ENCODE measurements at regions not wholly inside any gene's neighbourhood (a gene's known extent, or its start where the extent isn't known, plus 50 kb on each side); places are given as distances from the start of the nearest gene placed in this dataset.

DNA sequence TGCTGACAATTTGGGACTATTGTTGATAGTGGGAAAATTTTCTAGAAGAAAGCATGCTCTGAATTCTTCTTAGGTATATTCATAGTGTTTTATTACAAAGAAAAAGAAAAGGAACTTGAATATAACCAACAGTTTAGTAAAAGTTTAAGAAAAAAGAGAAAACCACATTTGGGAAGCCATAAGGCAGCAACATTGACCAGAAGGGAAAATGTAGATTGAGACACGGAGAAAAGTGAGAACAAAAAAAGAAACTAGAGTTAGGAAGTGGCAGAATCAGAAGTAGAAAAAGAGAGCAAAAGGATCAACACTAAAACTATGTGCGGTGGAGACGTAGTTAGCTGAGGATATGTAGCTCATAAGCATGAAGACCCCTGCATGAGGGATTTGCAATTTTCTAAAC is 1398.2 kb downstream of the LRRC4C start (continued):
- TF ChIP-seq ZNF30 (CRISPR knock-in tag; IDR thresholded peaks at IDR 0.05) (no peak), KLF13 (CRISPR knock-in tag; IDR thresholded peaks at IDR 0.05) (no peak)

DNA sequence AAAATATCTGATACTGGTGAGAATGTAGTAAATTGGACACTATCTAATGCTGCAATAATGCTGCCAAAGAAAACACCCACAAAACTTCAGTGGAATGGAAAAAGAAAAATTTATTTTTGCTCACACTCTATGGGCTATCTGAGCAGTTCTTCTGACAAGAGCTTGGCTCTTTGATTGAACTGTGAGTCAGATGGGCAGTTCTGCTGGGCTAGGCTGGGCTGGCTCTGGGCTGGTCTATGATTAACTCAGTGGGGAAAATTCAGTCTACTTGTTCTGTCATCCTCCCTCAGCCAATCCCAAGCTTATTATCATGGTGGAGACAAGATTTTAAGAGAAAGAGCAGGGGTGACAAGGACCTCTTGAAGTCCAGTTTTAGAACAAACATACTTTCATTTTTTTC is 1404.8 kb downstream of the LRRC4C start:
- TF ChIP-seq ZNF678 (CRISPR knock-in tag; IDR thresholded peaks at IDR 0.05): no peak
- no peak for TF ChIP-seq ELK4 (CRISPR knock-in tag; IDR thresholded peaks at IDR 0.05; ENCODE audit: borderline replicate concordance)
- TF ChIP-seq ZNF589 (CRISPR knock-in tag; conservative IDR thresholded peaks at IDR 0.05): no peak
- in situ Hi-C loops (cut with HindIII; ENCODE audit: extremely low pct_ligation_motif_present, low pct_unique_long_range_greater_than_20kb) (no loop called here), intact Hi-C loops (cut with micrococcal nuclease; ENCODE audit: unreplicated experiment) (no loop called here)
- Histone ChIP-seq H3K27ac (ENCODE audit: extremely low read length, insufficient read depth, low read length) (no peak overlapping the region), H3K79me2 (ENCODE audit: insufficient read depth, low read length) (no peaks in the 10 kb centered on the region), H4K20me1 (ENCODE audit: insufficient read depth, low read length) (no peaks in the 10 kb centered on the region), H3K4me3 (replicated peaks in 1 of 3; ENCODE audit: insufficient read depth in 1 of 3, low read depth in 2 of 3, low read length in 3 of 3) (no peak overlapping the region), H3K4me2 (ENCODE audit: low read depth, low read length) (no peak overlapping the region), H3K9me3 (ENCODE audit: low read length) (peaks cover 60% of the 10 kb centered on the region), H2AFZ (ENCODE audit: low read length) (no peak overlapping the region), H3K36me3 (replicated peaks in 1 of 2; ENCODE audit: control insufficient read depth in 1 of 2, insufficient read depth in 2 of 2, low read length in 2 of 2) (no peaks in the 10 kb centered on the region), H3K9ac (ENCODE audit: insufficient read depth, low read depth, low read length) (no peak overlapping the region), H3K27me3 (ENCODE audit: control insufficient read depth in 1 of 2, insufficient read depth in 2 of 2, low read length in 2 of 2) (no peaks in the 10 kb centered on the region), H3K4me1 (ENCODE audit: insufficient read depth, low read length) (no peaks in the 10 kb centered on the region)
- FAIRE-seq (no peak), ATAC-seq (no peak), DNase-seq (ENCODE audit: low spot score) (no peak)
- CTCF ChIA-PET (ENCODE audit: low intra/inter-chr PET ratio, low total read pairs): no interaction called here
- BruUV-seq (replicated peaks): no TSS peak
- POLR2A ChIA-PET: no interaction called here

DNA sequence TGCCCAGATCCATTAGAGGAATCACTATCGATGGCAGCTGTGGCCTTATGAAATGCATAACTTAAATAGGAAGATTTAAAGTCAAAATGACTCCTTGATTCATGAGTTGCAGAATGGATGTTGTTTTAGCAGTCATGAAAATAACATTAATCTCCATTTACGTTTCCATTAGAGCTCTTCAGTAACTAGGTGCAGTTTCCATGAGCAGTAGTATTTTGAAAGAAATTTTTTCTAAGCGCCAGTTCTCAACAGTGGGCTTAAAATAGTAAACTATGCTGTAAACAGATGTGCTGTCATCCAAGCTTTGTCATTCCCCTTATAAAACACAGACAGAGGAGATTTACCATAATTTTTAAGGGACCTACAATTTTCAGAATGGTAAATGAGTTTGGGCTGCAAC is 1414.1 kb downstream of the LRRC4C start:
- DNase-seq (ENCODE audit: low spot score): no peak
- intact Hi-C loops (cut with micrococcal nuclease; ENCODE audit: unreplicated experiment) (no loop called here), in situ Hi-C loops (cut with HindIII; ENCODE audit: extremely low pct_ligation_motif_present, low pct_unique_long_range_greater_than_20kb) (no loop called here)
- Histone ChIP-seq H3K4me1 (ENCODE audit: insufficient read depth, low read length) (no peaks in the 10 kb centered on the region), H3K27ac (ENCODE audit: extremely low read length, insufficient read depth, low read length) (no peak overlapping the region), H3K27me3 (ENCODE audit: control insufficient read depth in 1 of 2, insufficient read depth in 2 of 2, low read length in 2 of 2) (no peaks in the 10 kb centered on the region), H3K4me2 (ENCODE audit: low read depth, low read length) (no peak overlapping the region), H2AFZ (ENCODE audit: low read length) (no peak overlapping the region), H3K9me3 (ENCODE audit: low read length) (peaks cover 27% of the 10 kb centered on the region), H3K4me3 (replicated peaks in 1 of 3; ENCODE audit: insufficient read depth in 1 of 3, low read depth in 2 of 3, low read length in 3 of 3) (no peak overlapping the region), H4K20me1 (ENCODE audit: insufficient read depth, low read length) (no peaks in the 10 kb centered on the region), H3K79me2 (ENCODE audit: insufficient read depth, low read length) (no peaks in the 10 kb centered on the region), H3K9ac (ENCODE audit: insufficient read depth, low read depth, low read length) (no peak overlapping the region), H3K36me3 (replicated peaks in 1 of 2; ENCODE audit: control insufficient read depth in 1 of 2, insufficient read depth in 2 of 2, low read length in 2 of 2) (no peaks in the 10 kb centered on the region)
- no peak for FAIRE-seq
- BruUV-seq (replicated peaks): no TSS peak
- POLR2A ChIA-PET: no interaction called here
- ATAC-seq: no peak
- CTCF ChIA-PET (ENCODE audit: low intra/inter-chr PET ratio, low total read pairs): no interaction called here
- TF ChIP-seq JUNB (CRISPR knock-in tag; IDR thresholded peaks at IDR 0.05; ENCODE audit: borderline replicate concordance) (no peak), PRMT3 (CRISPR knock-in tag; IDR thresholded peaks at IDR 0.05; ENCODE audit: borderline replicate concordance, low read depth) (no peak), SMARCC2 (IDR thresholded peaks at IDR 0.05) (no peak), ZSCAN29 (CRISPR knock-in tag; conservative IDR thresholded peaks at IDR 0.05) (no peak), WIZ (CRISPR knock-in tag; IDR thresholded peaks at IDR 0.05) (no peak), RNF2 (conservative IDR thresholded peaks at IDR 0.05; ENCODE audit: low read depth) (no peak)
- 16% methylated on average over 3 of the region's 3 CpGs for WGBS (ENCODE audit: low lambda C conversion rate)
